GM06990 (cell line): ENCODE measurements at regions not wholly inside any gene's neighbourhood (a gene's known extent, or its start where the extent isn't known, plus 50 kb on each side); places are given as distances from the start of the nearest gene placed in this dataset.

ENCODE experiments used
- DNase-seq: peaks from one replicate; pipeline ENCODE4 v3.0.0-alpha.2; 2011; ENCODE audit not compliant: insufficient read length; ENCODE audit errors: extremely low read depth
- H3K27me3 ChIP-seq: replicated peaks from 2 replicates; pipeline ENCODE4 v1.6.0; 2011; ENCODE audit warnings: low read length; ENCODE audit not compliant: control insufficient read depth, insufficient read depth
- H3K36me3 ChIP-seq: 2 replicates; pipeline ENCODE4 v1.5.1; 2011; ENCODE audit warnings: low read length; ENCODE audit not compliant: control insufficient read depth, insufficient read depth
- H3K4me3 ChIP-seq: replicated peaks from 2 replicates; pipeline ENCODE4 v1.5.1; 2011; ENCODE audit warnings: low read depth, mild to moderate bottlenecking, control low read depth, low read length
- CTCF ChIP-seq: IDR thresholded peaks from 2 replicates; pipeline ENCODE4 v1.5.1; 2011; ENCODE audit warnings: low read length, control low read depth, mild to moderate bottlenecking, inconsistent platforms; ENCODE audit not compliant: insufficient read depth, poor library complexity, severe bottlenecking

- Histone ChIP-seq H3K27me3 (no peaks in the 10 kb centered on the region), H3K36me3 (no peaks in the 10 kb centered on the region), H3K4me3 (no peak overlapping the region)
- TF ChIP-seq CTCF = no peak
- no peak for DNase-seq
Observed at GRCh38 chr6:9408402-9409117, 973.2 kb upstream of the SLC35B3 start.

GRCh38 chr6:9405825-9406224 lies 970.5 kb upstream of the SLC35B3 start:
- TF ChIP-seq CTCF = no peak
- DNase-seq = no peak
- H3K4me3 ChIP-seq = no peak overlapping the region
- no peaks in the 10 kb centered on the region for H3K36me3 ChIP-seq
- H3K27me3 ChIP-seq = no peaks in the 10 kb centered on the region

- Histone ChIP-seq H3K4me3 (no peak overlapping the region), H3K27me3 (no peaks in the 10 kb centered on the region), H3K36me3 (no peaks in the 10 kb centered on the region)
- no peak for TF ChIP-seq CTCF
- no peak for DNase-seq
Observed at GRCh38 chr6:9405369-9405768, 970.0 kb upstream of the SLC35B3 start.

- Histone ChIP-seq H3K27me3 (no peaks in the 10 kb centered on the region), H3K4me3 (no peak overlapping the region), H3K36me3 (no peaks in the 10 kb centered on the region)
- DNase-seq = no peak
- TF ChIP-seq CTCF = no peak
Observed at GRCh38 chr6:9404351-9405146, 969.2 kb upstream of the SLC35B3 start.

GRCh38 chr6:9403736-9404135 lies 968.4 kb upstream of the SLC35B3 start:
- no peak for TF ChIP-seq CTCF
- Histone ChIP-seq H3K27me3 (no peaks in the 10 kb centered on the region), H3K36me3 (no peaks in the 10 kb centered on the region), H3K4me3 (no peak overlapping the region)
- DNase-seq = no peak
